OCI-LY1 (cell line): ENCODE measurements at regions not wholly inside any gene's neighbourhood (a gene's known extent, or its start where the extent isn't known, plus 50 kb on each side); places are given as distances from the start of the nearest gene placed in this dataset.

Experiments
- H2AFZ ChIP-seq: fragments of 200-600 bp; sonication (generic), shearing (Covaris generic); 2 replicates; pipeline ENCODE4 v1.6.0; 2014; ENCODE audit warnings: antibody characterized with exemption, mild to moderate bottlenecking, low read length
- H3F3A ChIP-seq: fragments of 200-600 bp; sonication (generic), shearing (Covaris generic); 2 replicates; pipeline ENCODE4 v1.6.0; 2014; ENCODE audit warnings: mild to moderate bottlenecking, antibody characterized with exemption, low read length, moderate library complexity; ENCODE audit not compliant: insufficient read depth
- H3K27ac ChIP-seq: fragments of 200-600 bp; sonication (generic); 2 replicates; pipeline ENCODE4 v1.5.1; 2014; ENCODE audit warnings: low read length, mixed run types, mild to moderate bottlenecking, low read depth; ENCODE audit not compliant: poor library complexity, severe bottlenecking
- H3K27me3 ChIP-seq: fragments of 200-600 bp; sonication (generic); 2 replicates; pipeline ENCODE4 v1.6.0; 2014; ENCODE audit warnings: antibody characterized with exemption, mild to moderate bottlenecking, low read length, moderate library complexity; ENCODE audit not compliant: insufficient read depth
- H3K36me3 ChIP-seq: fragments of 200-600 bp; sonication (generic); 2 replicates; pipeline ENCODE4 v1.6.1; 2014; ENCODE audit warnings: mild to moderate bottlenecking, antibody characterized with exemption, low read length, moderate library complexity, mixed read lengths; ENCODE audit not compliant: insufficient read depth
- H3K4me1 ChIP-seq: fragments of 200-600 bp; sonication (generic); 2 replicates; pipeline ENCODE4 v1.5.1; 2014; ENCODE audit warnings: mild to moderate bottlenecking, low read length, moderate library complexity; ENCODE audit not compliant: insufficient read depth, severe bottlenecking
- H3K4me2 ChIP-seq: fragments of 200-600 bp; sonication (generic), shearing (Covaris generic); 2 replicates; pipeline ENCODE4 v1.6.1; 2014; ENCODE audit warnings: low read length
- H3K4me3 ChIP-seq: fragments of 200-600 bp; sonication (generic); 2 replicates; pipeline ENCODE4 v1.5.1; 2014; ENCODE audit warnings: low read length, low read depth, mild to moderate bottlenecking, mixed read lengths; ENCODE audit not compliant: poor library complexity, severe bottlenecking
- H3K79me2 ChIP-seq: fragments of 200-600 bp; shearing (Covaris generic); 2 replicates; pipeline ENCODE4 v1.6.1; 2016; ENCODE audit warnings: mixed run types, low read length, mixed read lengths; ENCODE audit not compliant: insufficient read depth
- H3K9ac ChIP-seq: fragments of 200-600 bp; sonication (generic), shearing (Covaris generic); 2 replicates; pipeline ENCODE4 v1.6.1; 2014; ENCODE audit warnings: mild to moderate bottlenecking, low read length, mixed read lengths
- H3K9me2 ChIP-seq: fragments of 200-600 bp; sonication (generic), shearing (Covaris generic); 2 replicates; pipeline ENCODE4 v1.6.1; 2014; ENCODE audit warnings: low read depth, mild to moderate bottlenecking, low read length, mixed read lengths
- H3K9me3 ChIP-seq: fragments of 200-600 bp; shearing (Covaris generic); 2 replicates; pipeline ENCODE4 v1.6.1; 2014; ENCODE audit warnings: low read length, mixed read lengths
- H4K20me1 ChIP-seq: fragments of 200-600 bp; sonication (generic), shearing (Covaris generic); 2 replicates; pipeline ENCODE4 v1.6.0; 2016; ENCODE audit warnings: mild to moderate bottlenecking, low read length; ENCODE audit not compliant: insufficient read depth
- CTCF ChIP-seq: fragments of 200-600 bp; sonication (generic), shearing (Covaris generic); IDR thresholded peaks from 2 replicates; pipeline ENCODE4 v1.5.1; 2017; ENCODE audit warnings: mild to moderate bottlenecking, antibody characterized with exemption, low read length, moderate library complexity, mixed read lengths
- EZH2 ChIP-seq: fragments of 200-600 bp; sonication (generic), shearing (Covaris generic); IDR thresholded peaks from 2 replicates; pipeline ENCODE4 v1.8.0; 2017; ENCODE audit warnings: borderline replicate concordance, mixed run types, mild to moderate bottlenecking, antibody characterized with exemption, low read length, moderate library complexity, mixed read lengths

GRCh38 chr3:6119367-6119766 is 741.5 kb upstream of the GRM7 start:
- no peaks in the 10 kb centered on the region for H3K9me3 ChIP-seq
- no peak overlapping the region for H3K4me2 ChIP-seq
- H3K9ac ChIP-seq: no peak overlapping the region
- H3K36me3 ChIP-seq: no peaks in the 10 kb centered on the region
- no peaks in the 10 kb centered on the region for H3F3A ChIP-seq
- H4K20me1 ChIP-seq: no peaks in the 10 kb centered on the region
- H2AFZ ChIP-seq: no peak overlapping the region
- H3K27ac ChIP-seq: no peak overlapping the region
- no peaks in the 10 kb centered on the region for H3K79me2 ChIP-seq
- TF ChIP-seq CTCF: no peak
- no peak for TF ChIP-seq EZH2
- no peaks in the 10 kb centered on the region for H3K4me1 ChIP-seq
- H3K9me2 ChIP-seq: no peaks in the 10 kb centered on the region
- no peak overlapping the region for H3K4me3 ChIP-seq
- no peaks in the 10 kb centered on the region for H3K27me3 ChIP-seq

- Histone ChIP-seq H3K79me2 (no peaks in the 10 kb centered on the region), H3K9ac (no peak overlapping the region), H4K20me1 (no peaks in the 10 kb centered on the region), H2AFZ (no peak overlapping the region), H3K4me3 (no peak overlapping the region), H3K4me2 (no peak overlapping the region), H3K9me2 (no peaks in the 10 kb centered on the region), H3K36me3 (no peaks in the 10 kb centered on the region), H3K9me3 (no peaks in the 10 kb centered on the region), H3K27me3 (no peaks in the 10 kb centered on the region), H3K4me1 (no peaks in the 10 kb centered on the region), H3F3A (no peaks in the 10 kb centered on the region), H3K27ac (no peak overlapping the region)
- TF ChIP-seq EZH2 (no peak), CTCF (no peak)
These were observed 740.1 kb upstream of the GRM7 start for GRCh38 chr3:6120786-6121185.

DNA sequence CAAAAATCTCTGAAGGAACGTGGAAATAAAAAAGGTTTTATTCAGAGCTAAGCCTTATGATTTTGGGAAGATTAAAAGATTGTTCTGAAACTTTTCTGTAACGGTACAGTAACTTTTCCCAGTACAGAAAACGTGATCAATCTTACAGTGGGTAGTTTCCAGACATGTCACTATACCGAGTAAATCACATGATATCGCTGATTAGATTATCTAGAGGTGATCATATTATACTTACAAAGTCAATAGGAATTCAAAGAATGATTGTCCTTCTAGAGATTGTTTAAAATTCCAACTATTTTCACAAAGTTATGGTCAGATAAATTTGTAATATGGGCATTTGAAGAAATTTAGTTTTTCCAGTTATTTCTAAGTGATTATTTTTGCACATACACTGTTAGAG is 736.0 kb upstream of the GRM7 start:
- no peaks in the 10 kb centered on the region for H3K79me2 ChIP-seq
- TF ChIP-seq EZH2 (no peak), CTCF (no peak)
- H2AFZ ChIP-seq: no peak overlapping the region
- H3K4me3 ChIP-seq: no peak overlapping the region
- no peak overlapping the region for H3K4me2 ChIP-seq
- no peaks in the 10 kb centered on the region for H3F3A ChIP-seq
- H3K4me1 ChIP-seq: no peaks in the 10 kb centered on the region
- no peaks in the 10 kb centered on the region for H3K9me3 ChIP-seq
- H3K9ac ChIP-seq: no peak overlapping the region
- no peaks in the 10 kb centered on the region for H3K27me3 ChIP-seq
- H4K20me1 ChIP-seq: no peaks in the 10 kb centered on the region
- H3K27ac ChIP-seq: no peak overlapping the region
- H3K9me2 ChIP-seq: no peaks in the 10 kb centered on the region
- no peaks in the 10 kb centered on the region for H3K36me3 ChIP-seq
